ENCODE measurements at regions not wholly inside any gene's neighbourhood (a gene's known extent, or its start where the extent isn't known, plus 50 kb on each side); places are given as distances from the start of the nearest gene placed in this dataset.
"Not testable (repeated sequence)": the region's sequence is repeated elsewhere in the genome, so short reads cannot be mapped to it uniquely, and the experiment has no call there.

DNA sequence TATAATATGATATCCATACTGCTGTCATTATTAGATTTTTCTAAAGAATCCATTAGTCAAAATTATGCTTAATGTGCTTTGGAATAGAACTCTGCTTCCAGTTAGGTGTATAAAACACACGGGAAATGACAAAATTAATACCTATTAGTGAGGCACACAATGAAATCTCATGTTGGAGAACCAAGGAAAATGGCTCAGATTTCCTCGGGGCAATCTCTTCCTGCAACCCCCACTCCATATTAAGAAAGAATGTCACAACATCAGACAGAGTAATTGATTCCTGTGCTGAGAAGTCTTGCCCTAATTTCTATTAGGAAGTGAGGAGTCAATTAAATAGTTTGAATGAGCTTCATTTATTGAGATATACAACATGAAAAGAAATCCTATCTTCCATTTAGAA, 299.8 kb upstream of the KITLG start:
- Mint-ChIP-seq H3K27ac (no peak overlapping the region), H3K36me3 (no peaks in the 10 kb centered on the region), H3K4me3 (no peak overlapping the region), H3K4me1 (ENCODE audit: low read depth) (no peaks in the 10 kb centered on the region), H3K27me3 (no peaks in the 10 kb centered on the region), H3K9me3 (no peaks in the 10 kb centered on the region)
- DNase-seq, result no peak
- intact Hi-C loops (cut with micrococcal nuclease), result no loop called here
- POLR2A ChIA-PET, result no interaction called here
- CTCF ChIA-PET, result no interaction called here

- no peak overlapping the region for H3K4me3 Mint-ChIP-seq
- intact Hi-C loops (cut with micrococcal nuclease), result no loop called here
- H3K9me3 Mint-ChIP-seq, result no peaks in the 10 kb centered on the region
- ChIA-PET POLR2A (no interaction called here), CTCF (no interaction called here)
- H3K4me1 Mint-ChIP-seq (ENCODE audit: low read depth), result no peaks in the 10 kb centered on the region
- no peak for DNase-seq
- H3K27ac Mint-ChIP-seq, result no peak overlapping the region
- no peaks in the 10 kb centered on the region for H3K36me3 Mint-ChIP-seq
- no peaks in the 10 kb centered on the region for H3K27me3 Mint-ChIP-seq
Observed at GRCh38 chr12:88878295-88878694, 298.0 kb upstream of the KITLG start.

DNA sequence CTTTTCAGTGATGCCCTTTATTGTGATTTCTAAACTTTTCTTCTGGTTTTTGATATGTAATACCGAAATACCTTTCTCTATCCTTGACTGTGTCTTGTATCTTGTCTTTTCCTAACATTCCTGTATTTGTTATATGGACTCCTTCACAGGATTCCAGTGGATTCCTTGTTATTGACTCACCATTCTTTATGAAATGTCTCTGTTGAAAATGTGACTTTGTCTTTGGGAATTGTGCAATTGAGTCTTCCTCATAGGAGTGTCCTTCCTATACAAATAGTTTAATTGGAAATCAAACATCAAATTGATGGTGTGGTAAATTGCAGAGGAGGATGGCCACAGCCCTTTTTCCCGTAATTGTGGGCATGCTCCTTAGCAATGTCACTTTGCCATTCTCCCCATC, 296.6 kb upstream of the KITLG start:
- H3K27ac Mint-ChIP-seq, result no peak overlapping the region
- no peaks in the 10 kb centered on the region for H3K27me3 Mint-ChIP-seq
- H3K4me3 Mint-ChIP-seq, result no peak overlapping the region
- ChIA-PET CTCF (no interaction called here), POLR2A (no interaction called here)
- H3K4me1 Mint-ChIP-seq (ENCODE audit: low read depth), result no peaks in the 10 kb centered on the region
- intact Hi-C loops (cut with micrococcal nuclease), result no loop called here
- DNase-seq, result no peak
- H3K9me3 Mint-ChIP-seq, result no peaks in the 10 kb centered on the region
- no peaks in the 10 kb centered on the region for H3K36me3 Mint-ChIP-seq

DNA sequence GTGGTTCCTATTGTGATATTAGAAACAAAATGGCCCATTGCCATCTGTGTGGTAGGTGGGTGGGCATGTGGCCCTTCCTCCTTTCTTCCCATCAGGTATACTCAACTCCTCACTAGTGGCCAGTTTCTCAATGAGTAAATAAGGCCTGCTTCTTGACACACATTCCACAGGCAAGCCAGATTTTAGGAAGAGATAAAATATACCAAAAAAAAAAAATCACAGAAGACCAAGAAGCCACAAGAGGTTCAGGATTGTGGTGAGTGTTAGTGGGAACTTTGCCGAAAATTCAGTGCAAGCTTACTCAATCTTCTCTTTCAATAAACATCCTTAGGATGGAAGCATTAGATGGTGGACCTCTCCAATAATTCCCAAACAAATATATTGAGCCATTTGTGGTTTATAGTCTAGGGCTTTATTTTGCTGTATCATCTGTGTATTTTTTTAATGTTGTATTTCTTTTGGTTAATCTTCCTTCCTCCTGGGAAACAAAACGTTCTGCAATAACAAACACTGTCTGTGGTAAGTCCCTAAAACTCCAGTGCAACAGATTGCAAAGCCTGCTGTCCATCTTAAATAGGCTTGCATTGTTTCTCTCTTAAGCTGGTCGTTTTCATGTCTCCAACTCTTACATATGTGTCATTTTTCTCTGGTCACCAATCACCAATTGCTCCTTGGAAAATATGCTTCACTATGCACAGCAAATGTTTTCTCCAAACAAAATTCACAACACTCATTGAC, 289.9 kb upstream of the KITLG start:
- ChIA-PET POLR2A (no interaction called here), CTCF (no interaction called here)
- Mint-ChIP-seq H3K36me3 (no peaks in the 10 kb centered on the region), H3K4me3 (no peak overlapping the region), H3K27me3 (no peaks in the 10 kb centered on the region), H3K4me1 (ENCODE audit: low read depth) (no peaks in the 10 kb centered on the region), H3K27ac (no peak overlapping the region), H3K9me3 (no peaks in the 10 kb centered on the region)
- no peak for DNase-seq
- intact Hi-C loops (cut with micrococcal nuclease), result no loop called here

DNA sequence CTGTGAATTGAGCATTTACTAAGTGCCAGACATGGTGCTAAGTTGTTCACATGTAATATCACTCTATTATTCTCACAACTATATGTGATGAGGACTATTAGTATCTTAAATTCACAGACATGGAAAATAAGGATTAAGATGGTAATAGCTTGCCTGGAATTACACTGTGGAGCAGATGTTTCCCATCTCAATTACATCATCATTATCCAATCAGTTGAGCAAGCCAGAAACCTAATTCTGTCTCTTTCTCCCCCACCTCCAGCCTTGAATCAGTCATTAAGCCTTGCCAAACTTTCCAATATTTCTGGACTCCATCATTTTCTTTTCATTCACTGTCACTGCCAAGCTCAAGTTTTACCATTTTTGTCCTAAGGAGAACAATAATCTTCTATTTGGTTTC, 287.8 kb upstream of the KITLG start:
- no peak overlapping the region for H3K27ac Mint-ChIP-seq
- no peaks in the 10 kb centered on the region for H3K9me3 Mint-ChIP-seq
- no peak for DNase-seq
- ChIA-PET CTCF (no interaction called here), POLR2A (no interaction called here)
- no peaks in the 10 kb centered on the region for H3K36me3 Mint-ChIP-seq
- no peaks in the 10 kb centered on the region for H3K27me3 Mint-ChIP-seq
- no peak overlapping the region for H3K4me3 Mint-ChIP-seq
- intact Hi-C loops (cut with micrococcal nuclease), result no loop called here
- H3K4me1 Mint-ChIP-seq (ENCODE audit: low read depth), result no peaks in the 10 kb centered on the region

DNA sequence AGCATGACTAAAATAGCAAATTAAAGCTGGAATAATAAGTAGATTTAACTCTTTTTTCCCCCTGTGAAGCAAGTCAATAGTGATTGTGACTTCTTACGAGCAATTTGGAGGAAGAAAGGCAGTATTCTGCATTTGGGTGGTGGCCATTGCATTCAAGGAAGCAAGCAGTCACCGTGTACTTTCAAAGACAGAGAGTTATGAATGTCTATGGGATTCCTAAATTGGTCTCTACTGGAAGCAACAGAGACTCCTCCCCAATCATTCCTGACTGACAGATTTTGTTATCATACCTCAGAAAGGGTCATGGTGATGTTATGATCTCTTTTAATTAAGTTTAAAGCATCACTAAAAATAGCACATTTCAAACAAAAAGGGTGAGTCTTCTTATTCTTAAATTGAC, 287.2 kb upstream of the KITLG start:
- Mint-ChIP-seq H3K36me3 (no peaks in the 10 kb centered on the region), H3K27ac (no peak overlapping the region), H3K4me3 (no peak overlapping the region), H3K27me3 (no peaks in the 10 kb centered on the region), H3K4me1 (ENCODE audit: low read depth) (no peaks in the 10 kb centered on the region), H3K9me3 (no peaks in the 10 kb centered on the region)
- CTCF ChIA-PET, result no interaction called here
- POLR2A ChIA-PET, result no interaction called here
- DNase-seq, result no peak
- intact Hi-C loops (cut with micrococcal nuclease), result no loop called here

DNA sequence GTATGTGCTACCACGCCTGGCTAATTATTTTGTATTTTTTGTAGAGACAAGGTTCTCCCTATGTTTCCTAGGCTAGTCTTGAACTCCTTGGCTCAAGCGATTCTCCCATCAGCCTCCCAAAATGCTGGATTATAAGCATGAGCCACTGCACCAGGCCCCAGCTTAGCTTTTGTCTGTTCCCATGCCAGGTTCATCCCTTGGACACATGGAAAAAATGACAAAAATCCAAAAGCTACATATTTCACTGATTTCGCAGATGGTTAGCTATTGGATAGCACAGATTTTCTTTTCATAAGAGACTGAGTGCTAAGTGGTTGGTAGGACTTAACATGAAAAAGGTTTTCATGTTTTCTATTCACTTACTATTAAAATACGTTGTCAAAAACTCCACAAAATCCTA, 286.6 kb upstream of the KITLG start:
- Mint-ChIP-seq H3K27ac (no peak overlapping the region), H3K4me3 (no peak overlapping the region), H3K9me3 (no peaks in the 10 kb centered on the region), H3K4me1 (ENCODE audit: low read depth) (no peaks in the 10 kb centered on the region), H3K27me3 (no peaks in the 10 kb centered on the region), H3K36me3 (no peaks in the 10 kb centered on the region)
- intact Hi-C loops (cut with micrococcal nuclease), result no loop called here
- CTCF ChIA-PET, result interaction anchor here (0.7 kb wide), 1 partner anchor 281 kb away, joined by 3 read pairs; no protein-coding TSS in a partner anchor
- POLR2A ChIA-PET, result no interaction called here
- DNase-seq, result no peak

DNA sequence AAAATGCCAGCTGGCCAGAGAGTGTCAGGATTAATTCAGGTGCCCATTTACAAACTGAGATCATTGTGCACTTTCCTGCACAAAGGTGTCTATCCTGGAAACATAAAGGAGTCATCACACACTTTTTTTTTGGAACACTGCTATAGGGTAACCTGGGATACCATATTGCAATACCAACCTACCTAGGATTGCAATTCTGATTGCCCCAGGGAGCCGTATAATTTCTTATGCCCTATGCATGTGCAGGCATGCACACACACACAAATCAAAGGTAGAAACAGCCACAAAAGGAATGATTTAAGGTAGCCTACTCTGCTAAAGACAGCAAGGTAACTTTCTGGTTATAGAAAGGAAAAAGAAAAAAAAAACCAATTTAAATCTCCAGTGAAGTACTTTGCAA, 285.3 kb upstream of the KITLG start:
- no peaks in the 10 kb centered on the region for H3K9me3 Mint-ChIP-seq
- intact Hi-C loops (cut with micrococcal nuclease), result no loop called here
- H3K4me3 Mint-ChIP-seq, result no peak overlapping the region
- H3K4me1 Mint-ChIP-seq (ENCODE audit: low read depth), result no peaks in the 10 kb centered on the region
- H3K27ac Mint-ChIP-seq, result no peak overlapping the region
- POLR2A ChIA-PET, result no interaction called here
- CTCF ChIA-PET, result interaction anchor here (0.7 kb wide), 1 partner anchor 45 kb away, joined by 3 read pairs; no protein-coding TSS in a partner anchor
- no peak for DNase-seq
- no peaks in the 10 kb centered on the region for H3K36me3 Mint-ChIP-seq
- H3K27me3 Mint-ChIP-seq, result no peaks in the 10 kb centered on the region

GRCh38 chr12:88860851-88861250, 280.6 kb upstream of the KITLG start:
- DNase-seq, result no peak
- H3K36me3 Mint-ChIP-seq, result no peaks in the 10 kb centered on the region
- no peaks in the 10 kb centered on the region for H3K9me3 Mint-ChIP-seq
- POLR2A ChIA-PET, result no interaction called here
- CTCF ChIA-PET, result interaction anchor here (1.3 kb wide), 1 partner anchor 156 kb away, joined by 3 read pairs; no protein-coding TSS in a partner anchor
- H3K4me3 Mint-ChIP-seq, result no peak overlapping the region
- intact Hi-C loops (cut with micrococcal nuclease), result no loop called here
- no peak overlapping the region for H3K27ac Mint-ChIP-seq
- no peaks in the 10 kb centered on the region for H3K4me1 Mint-ChIP-seq (ENCODE audit: low read depth)
- H3K27me3 Mint-ChIP-seq, result no peaks in the 10 kb centered on the region

- intact Hi-C loops (cut with micrococcal nuclease), result no loop called here
- no peak for DNase-seq
- ChIA-PET CTCF (no interaction called here), POLR2A (no interaction called here)
- Mint-ChIP-seq H3K27me3 (no peaks in the 10 kb centered on the region), H3K9me3 (no peaks in the 10 kb centered on the region), H3K4me3 (no peak overlapping the region), H3K27ac (no peak overlapping the region), H3K4me1 (ENCODE audit: low read depth) (no peaks in the 10 kb centered on the region), H3K36me3 (no peaks in the 10 kb centered on the region)
Observed at GRCh38 chr12:88856201-88856600, 275.9 kb upstream of the KITLG start.

GRCh38 chr12:88855301-88855700, 275.0 kb upstream of the KITLG start:
- Mint-ChIP-seq H3K9me3 (no peaks in the 10 kb centered on the region), H3K36me3 (no peaks in the 10 kb centered on the region), H3K27ac (no peak overlapping the region), H3K4me1 (ENCODE audit: low read depth) (no peaks in the 10 kb centered on the region), H3K27me3 (no peaks in the 10 kb centered on the region), H3K4me3 (no peak overlapping the region)
- intact Hi-C loops (cut with micrococcal nuclease), result no loop called here
- POLR2A ChIA-PET, result interaction anchor here (0.6 kb wide), 1 partner anchor 9 kb away, joined by 3 read pairs; no protein-coding TSS in a partner anchor
- no peak for DNase-seq
- CTCF ChIA-PET, result no interaction called here

DNA sequence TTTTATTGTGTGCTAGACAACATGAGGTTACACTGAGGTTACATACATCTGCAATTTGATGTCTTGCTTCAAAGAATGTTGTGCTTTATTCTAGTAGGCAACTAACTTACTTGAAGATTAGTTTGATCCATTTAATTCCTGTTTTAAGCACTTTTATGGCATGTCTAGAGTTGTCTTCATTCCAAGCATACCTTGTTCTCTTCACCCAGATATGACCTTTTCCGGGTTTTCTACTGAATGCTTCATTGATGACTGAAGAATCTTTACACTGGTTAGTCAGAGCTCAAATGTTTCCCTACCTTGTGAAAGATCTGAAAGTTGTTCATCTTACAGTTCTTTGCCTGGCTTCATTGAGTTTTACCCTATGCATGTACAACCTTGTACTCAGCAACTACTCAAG, 274.0 kb upstream of the KITLG start:
- CTCF ChIA-PET, result no interaction called here
- Mint-ChIP-seq H3K4me3 (no peak overlapping the region), H3K9me3 (no peaks in the 10 kb centered on the region), H3K4me1 (ENCODE audit: low read depth) (no peaks in the 10 kb centered on the region), H3K27me3 (no peaks in the 10 kb centered on the region), H3K36me3 (no peaks in the 10 kb centered on the region), H3K27ac (no peak overlapping the region)
- no peak for DNase-seq
- POLR2A ChIA-PET, result no interaction called here
- intact Hi-C loops (cut with micrococcal nuclease), result no loop called here

DNA sequence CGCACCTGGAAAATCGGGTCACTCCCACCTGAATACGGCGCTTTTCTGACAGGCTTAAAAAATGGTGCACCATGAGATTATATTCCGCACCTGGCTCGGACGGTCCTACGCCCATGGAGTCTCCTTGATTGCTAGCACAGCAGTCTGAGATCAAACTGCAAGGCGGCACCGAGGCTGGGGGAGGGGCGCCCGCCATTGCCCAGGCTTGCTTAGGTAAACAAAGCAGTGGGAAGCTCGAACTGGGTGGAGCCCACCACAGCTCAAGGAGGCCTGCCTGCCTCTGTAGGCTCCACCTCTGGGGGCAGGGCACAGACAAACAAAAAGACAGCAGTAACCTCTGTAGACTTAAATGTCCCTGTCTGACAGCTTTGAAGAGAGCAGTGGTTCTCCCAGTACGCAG, 267.0 kb upstream of the KITLG start:
- CTCF ChIA-PET; H3K27me3 Mint-ChIP-seq; POLR2A ChIA-PET; H3K4me3 Mint-ChIP-seq; H3K27ac Mint-ChIP-seq; intact Hi-C loops (cut with micrococcal nuclease); H3K36me3 Mint-ChIP-seq; DNase-seq; H3K9me3 Mint-ChIP-seq; H3K4me1 Mint-ChIP-seq (ENCODE audit: low read depth): not testable (repeated sequence)
